Dermis microvascular lymphatic vessel endothelial cell (primary cell): ENCODE measurements at regions not wholly inside any gene's neighbourhood (a gene's known extent, or its start where the extent isn't known, plus 50 kb on each side); places are given as distances from the start of the nearest gene placed in this dataset.

ENCODE experiments used
- DNase-seq, 2 donors: peaks; one replicate each; pipeline versions ENCODE4 v3.0.0 to v3.0.0-alpha.2; 2010; ENCODE audit warnings: low read depth in 2 of 2

DNA sequence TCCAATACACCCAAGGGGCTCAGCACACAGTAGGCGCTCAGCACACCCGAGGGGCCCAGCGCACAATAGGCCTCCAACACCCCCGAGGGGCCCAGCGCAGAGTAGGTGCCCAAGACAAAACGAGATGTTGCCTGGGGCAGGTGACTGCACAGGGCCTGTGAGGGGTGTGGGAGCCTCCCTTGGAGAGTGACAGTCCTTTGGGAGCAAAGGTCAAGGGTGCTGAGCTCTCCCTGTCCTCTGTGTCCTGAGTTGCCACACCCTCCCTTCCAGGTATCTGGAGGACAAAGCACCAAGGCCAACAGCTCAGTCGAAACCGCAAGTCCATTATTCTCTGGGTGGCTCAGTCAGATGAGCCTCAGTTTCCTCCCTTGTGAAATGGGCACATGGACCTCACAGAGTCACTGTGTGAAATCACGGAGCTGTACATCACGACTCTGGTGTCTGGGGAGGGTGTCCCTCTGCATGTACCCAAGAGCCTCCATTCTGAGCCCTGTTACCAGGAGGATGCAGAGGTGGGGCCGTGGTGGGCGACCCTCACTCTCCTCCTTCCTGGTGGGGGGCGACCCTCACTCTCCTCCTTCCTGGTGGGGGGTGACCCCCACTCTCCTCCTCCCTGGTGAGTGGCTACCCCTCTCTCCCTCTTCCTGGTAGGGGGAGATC is 81.3 kb downstream of the FOXL3 start:
- no peak for DNase-seq

DNA sequence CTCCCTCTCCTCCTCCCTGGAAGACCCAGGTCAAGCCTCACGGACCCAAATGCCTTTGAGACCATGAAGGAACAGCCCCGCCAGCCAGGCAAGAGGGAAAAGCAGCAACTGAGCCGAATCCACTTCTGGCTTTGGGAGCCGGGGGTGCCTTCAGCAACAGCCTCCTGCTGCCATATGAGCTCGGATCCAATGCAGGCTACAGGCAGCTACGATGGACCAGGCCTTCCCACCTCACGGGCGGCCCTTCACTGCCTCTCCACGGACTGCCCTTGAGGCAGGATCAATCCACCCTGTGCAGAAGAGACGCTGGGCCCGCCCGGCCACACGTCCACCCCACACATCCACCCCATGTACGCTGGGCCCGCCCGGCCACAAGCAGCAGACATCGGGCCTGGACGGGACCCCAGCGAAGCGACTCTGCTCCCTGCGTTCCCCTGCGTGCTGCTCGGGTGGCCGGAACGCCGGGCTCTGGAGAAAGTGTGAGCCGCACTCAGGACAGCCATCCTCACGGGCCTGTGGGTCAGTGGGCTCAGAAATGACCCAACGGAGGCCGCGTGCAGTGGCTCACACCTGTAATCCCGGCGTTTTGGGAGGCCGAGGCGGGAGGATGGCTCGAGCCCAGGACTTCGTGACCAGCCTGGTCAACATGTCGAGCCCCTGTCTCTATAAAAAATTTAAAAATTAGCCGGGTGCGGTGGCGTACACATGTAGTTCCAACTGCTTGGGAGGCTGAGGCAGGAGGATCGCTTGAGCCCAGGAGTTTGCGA is 82.0 kb downstream of the FOXL3 start:
- no peak for DNase-seq

GRCh38 chr7:372546-372931 is 82.6 kb downstream of the FOXL3 start:
- DNase-seq: no peak

DNA sequence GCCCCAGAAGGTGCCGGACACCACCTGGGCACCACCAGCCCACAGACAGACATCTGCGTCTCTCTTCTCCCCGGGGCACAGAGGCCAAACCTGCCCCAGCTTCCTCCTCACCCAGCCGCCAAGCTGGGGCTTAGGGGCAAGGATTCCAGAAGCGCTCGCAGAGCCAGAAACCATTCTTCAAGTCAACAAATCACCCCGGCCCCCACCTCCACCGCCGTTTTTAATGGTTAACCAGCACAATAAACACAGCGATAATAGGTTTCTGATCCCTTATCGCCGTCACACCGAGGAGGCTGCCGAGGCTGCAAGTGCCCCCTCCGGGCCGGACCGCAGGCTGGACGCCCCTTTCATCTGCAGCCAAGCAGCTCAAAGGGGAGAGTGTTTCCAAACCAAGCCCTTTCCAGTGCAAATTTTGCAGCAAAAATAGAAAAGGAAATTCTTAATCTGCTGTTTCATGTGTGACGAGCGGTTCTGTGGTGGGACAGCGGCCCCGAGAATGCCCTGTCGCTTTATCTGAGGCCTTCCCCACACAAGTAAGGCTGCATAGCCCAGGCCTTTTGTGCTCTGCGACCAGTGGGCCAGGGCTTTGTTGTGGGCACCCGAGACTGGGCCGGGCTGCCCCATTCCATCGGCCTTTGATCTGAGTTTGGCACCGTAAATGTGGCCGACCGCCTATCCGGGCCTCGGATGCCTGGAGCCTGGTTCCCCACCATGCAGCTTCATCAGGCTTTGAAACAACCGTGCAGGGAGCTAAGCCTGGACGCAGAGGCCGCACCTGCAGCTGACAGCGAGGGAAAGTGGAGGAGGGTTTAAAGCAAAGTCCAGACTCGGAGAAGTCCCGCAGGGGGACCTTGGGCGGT is 83.2 kb downstream of the FOXL3 start:
- DNase-seq: no peak

- DNase-seq: no peak
Observed at GRCh38 chr7:373818-374705, 84.1 kb downstream of the FOXL3 start.

- no peak for DNase-seq
Observed at GRCh38 chr7:374706-375311, 84.8 kb downstream of the FOXL3 start.

DNA sequence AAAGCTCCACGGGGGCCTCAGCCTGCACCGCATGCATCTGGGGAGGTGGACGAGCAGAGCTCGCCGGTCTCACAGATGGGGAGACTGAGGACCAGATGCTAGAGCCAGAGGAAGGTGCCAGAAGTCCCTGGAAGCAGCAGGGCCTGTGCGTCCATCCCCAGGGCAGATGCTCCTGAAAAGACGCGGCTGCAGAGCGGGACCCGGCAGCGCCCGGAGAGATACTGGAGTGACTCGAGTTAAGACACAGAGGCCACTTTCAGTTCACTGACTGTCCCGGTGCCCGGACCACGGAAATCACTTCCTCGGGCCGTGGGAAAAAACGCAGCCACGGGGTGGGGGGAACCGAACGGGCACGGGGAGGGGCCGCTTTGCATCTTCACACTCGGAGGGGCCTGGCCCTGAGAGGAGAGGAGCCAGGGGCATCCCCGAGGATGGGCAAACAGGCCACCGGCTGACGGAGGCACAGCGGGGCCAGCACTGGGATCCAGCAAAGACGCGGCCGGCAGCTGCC is 85.4 kb downstream of the FOXL3 start:
- DNase-seq: no peak

GRCh38 chr7:375901-376305 is 85.9 kb downstream of the FOXL3 start:
- DNase-seq: no peak

DNA sequence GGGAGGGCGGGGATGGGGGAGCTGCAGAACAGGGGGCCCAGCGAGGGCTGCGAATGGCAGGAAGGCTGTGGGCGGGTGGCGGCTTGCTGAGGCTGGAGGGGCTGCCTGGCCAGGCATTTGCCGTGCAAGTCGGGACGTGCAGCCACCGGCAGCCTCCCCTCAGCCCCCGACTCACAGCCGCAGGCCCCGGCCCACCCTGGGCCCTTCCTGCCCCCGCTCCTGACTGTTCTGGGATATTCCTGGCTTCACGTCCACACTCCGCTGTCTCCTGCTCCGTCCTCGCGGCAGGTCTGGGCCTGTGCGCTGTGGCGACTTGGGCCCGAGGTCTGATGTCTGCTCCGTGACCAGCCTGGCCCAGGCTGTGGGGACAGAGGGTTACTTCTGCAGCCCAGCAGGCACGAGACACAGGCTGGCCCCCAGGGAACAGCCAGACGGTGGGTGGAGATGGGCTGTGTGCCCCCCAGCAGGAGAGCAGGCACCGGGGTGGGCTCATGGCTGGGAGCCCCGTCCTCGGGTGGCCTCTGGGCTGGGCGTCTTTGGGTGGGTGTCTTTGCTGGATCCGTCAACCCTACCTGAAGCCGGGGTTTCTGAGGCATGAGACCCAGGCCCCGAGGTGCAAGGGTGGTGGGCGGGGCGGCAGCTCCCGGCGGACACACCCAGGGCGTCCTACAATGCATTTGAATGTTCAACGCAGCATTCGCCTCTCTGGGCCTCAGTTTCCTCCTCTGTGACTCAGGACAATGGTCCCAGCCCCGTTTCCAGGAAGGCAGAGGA is 86.5 kb downstream of the FOXL3 start:
- DNase-seq: no peak

DNA sequence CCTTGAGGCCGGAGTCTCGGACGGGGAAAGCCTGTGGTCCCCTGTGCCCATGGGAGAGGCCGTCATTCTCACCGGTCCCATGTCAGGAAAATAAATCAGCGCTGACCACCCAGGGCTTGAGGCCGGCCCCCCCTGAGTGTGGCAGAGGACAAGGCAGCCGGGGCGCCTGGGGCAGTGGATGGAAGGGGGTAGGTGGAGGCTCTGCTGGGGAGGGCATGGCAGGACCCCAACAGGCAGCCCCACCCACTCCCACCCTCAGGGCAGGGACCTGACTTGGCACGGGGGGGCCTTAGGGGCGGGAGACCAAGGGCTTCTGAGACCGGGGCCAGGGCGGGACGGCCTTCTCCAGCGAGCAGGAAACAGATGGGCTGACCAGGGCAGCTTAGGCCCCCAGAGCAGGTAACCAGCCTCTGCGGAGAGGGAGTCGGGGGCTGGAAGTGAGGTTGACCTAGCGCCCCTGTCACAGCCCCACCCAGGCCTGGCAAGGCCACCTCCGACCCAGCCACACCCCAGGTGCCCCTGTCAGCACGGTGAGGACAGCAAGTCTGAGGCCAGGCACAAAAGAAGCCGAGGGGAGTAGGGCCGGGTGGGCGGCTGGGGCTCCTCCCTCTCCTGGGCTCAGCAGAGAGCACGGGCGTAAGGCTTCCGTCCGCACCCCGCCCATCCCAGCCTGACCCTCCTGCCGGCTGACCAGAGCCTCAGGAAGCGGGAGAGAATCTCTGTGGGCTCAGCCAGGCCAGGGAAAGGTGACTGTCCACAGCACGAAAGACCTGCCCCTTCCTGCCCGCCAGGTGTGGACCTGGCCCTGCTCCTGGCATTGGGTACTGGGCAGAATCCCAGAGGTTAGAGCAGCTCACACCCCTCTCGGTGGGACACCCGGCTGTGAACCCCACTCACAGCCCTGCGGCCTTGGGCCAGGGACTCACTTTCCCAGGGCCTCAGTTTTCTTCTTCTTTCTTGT is 87.4 kb downstream of the FOXL3 start:
- no peak for DNase-seq

GRCh38 chr7:378041-378420 is 88.1 kb downstream of the FOXL3 start:
- DNase-seq: no peak

DNA sequence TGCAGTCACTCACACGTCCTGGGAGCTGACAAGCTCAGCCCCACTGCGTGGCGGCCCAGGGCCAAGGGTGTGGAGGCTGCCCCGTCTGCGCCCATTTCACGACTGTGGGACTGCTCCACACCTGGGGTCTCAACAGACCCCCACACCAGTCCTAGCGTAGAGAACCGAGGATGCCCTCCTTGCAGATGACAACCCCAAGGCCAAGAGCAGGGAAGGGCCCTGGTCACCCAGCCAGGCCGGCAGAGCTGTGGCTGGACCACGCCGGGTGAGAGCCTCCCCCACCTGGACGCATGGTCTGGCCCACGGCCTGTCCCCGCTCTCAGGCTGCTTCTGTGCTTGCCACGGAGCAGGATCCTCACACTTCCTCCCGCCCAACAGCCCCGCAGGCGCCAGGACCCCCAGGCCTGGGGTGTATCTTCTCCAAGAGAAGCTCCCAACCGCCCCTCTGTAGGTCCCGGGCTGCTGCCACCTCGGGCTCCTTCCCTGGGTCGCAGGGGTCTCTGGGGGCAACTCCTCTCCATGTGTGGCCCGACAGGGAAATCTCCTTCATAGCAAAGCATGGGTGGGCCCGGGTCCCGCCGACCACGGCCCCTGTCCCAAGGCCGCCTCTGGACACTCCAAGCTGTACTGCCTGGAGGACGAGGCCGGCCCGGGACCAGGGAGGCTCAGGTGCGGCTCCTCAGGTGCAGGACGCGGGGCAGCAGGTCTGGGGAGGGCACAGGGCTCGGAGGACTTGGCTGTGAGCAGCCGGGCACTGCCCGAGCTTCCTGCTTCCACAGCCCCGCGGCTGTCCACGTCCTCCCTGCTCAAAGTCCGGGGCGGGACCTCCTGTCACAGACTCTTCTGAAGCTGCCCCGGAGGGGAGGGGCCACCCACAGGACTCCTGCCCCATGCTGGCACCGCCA is 88.8 kb downstream of the FOXL3 start:
- no peak for DNase-seq

- DNase-seq: no peak
Observed at GRCh38 chr7:379456-380138, 89.6 kb downstream of the FOXL3 start.

GRCh38 chr7:380139-380485 is 90.1 kb downstream of the FOXL3 start:
- no peak for DNase-seq

DNA sequence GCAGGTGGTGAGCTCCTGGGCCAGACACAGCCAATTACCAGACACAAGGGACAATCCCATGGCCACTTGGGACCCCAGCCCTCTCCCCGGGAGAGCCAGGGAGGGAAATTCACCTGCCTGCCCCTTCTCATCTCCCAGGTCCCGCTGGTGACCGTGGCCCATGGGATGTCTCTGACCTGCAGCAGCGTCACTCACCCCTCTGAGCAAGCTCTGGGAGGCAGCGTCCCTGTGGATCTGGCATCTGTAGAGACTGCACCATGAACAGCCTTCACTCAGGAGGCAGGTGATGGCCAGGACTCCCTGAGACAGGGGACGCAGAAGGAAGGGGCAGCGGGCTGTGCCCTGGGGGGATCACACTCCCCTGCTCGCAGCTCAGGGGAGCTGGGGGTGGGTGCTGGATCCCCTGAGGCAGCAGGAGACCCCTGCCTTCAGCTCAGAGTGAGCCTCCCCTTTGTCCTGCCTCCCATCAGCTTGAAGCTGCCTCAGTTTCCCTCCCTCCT is 90.8 kb downstream of the FOXL3 start:
- no peak for DNase-seq

GRCh38 chr7:381211-382042 is 91.5 kb downstream of the FOXL3 start:
- no peak for DNase-seq
